H9 (cell line): ENCODE measurements at regions not wholly inside any gene's neighbourhood (a gene's known extent, or its start where the extent isn't known, plus 50 kb on each side); places are given as distances from the start of the nearest gene placed in this dataset.

ENCODE experiments used
- DNase-seq: peaks from one replicate; pipeline ENCODE4 v3.0.0-alpha.2; 2017
- H2AFZ ChIP-seq: one replicate; pipeline ENCODE4 v1.6.1; 2013; ENCODE audit warnings: mild to moderate bottlenecking, low read length, control low read depth, moderate library complexity
- H2AK5ac ChIP-seq: 2 replicates; pipeline ENCODE4 v1.6.1; 2013; ENCODE audit warnings: low read length, control low read depth, mixed read lengths; ENCODE audit not compliant: insufficient read length
- H2BK120ac ChIP-seq: one replicate; pipeline ENCODE4 v1.6.1; 2013; ENCODE audit warnings: low read depth, mild to moderate bottlenecking, low read length, control low read depth, inconsistent platforms; ENCODE audit not compliant: poor library complexity, severe bottlenecking
- H2BK12ac ChIP-seq: 2 replicates; pipeline ENCODE4 v1.6.1; 2013; ENCODE audit warnings: low read length, control low read depth, mixed read lengths, low read depth; ENCODE audit not compliant: insufficient read length
- H2BK15ac ChIP-seq: 2 replicates; pipeline ENCODE4 v1.6.1; 2013; ENCODE audit warnings: low read depth, low read length, control low read depth
- H2BK20ac ChIP-seq: one replicate; pipeline ENCODE4 v1.6.1; 2013; ENCODE audit warnings: low read depth, mild to moderate bottlenecking, low read length, control low read depth, inconsistent platforms; ENCODE audit not compliant: poor library complexity, severe bottlenecking
- H2BK5ac ChIP-seq: 2 replicates; pipeline ENCODE4 v1.6.1; 2013; ENCODE audit warnings: low read length, control low read depth, mixed read lengths; ENCODE audit not compliant: insufficient read length
- H3K14ac ChIP-seq: 2 replicates; pipeline ENCODE4 v1.6.1; 2013; ENCODE audit warnings: low read length, control low read depth; ENCODE audit not compliant: insufficient read depth
- H3K18ac ChIP-seq: 2 replicates; pipeline ENCODE4 v1.6.1; 2013; ENCODE audit warnings: low read depth, mild to moderate bottlenecking, mixed read lengths, low read length, control low read depth; ENCODE audit not compliant: insufficient read length
- H3K23ac ChIP-seq: 2 replicates; pipeline ENCODE4 v1.6.1; 2013; ENCODE audit warnings: low read length, control low read depth, mixed read lengths, low read depth; ENCODE audit not compliant: insufficient read length
- H3K23me2 ChIP-seq: 2 replicates; pipeline ENCODE4 v1.6.1; 2013; ENCODE audit warnings: low read depth, mild to moderate bottlenecking, mixed read lengths, low read length, control low read depth; ENCODE audit not compliant: insufficient read length, poor library complexity, severe bottlenecking
- H3K27ac ChIP-seq: 2 replicates; pipeline ENCODE4 v1.5.1; 2013; ENCODE audit warnings: low read length, control low read depth, mixed read lengths, low read depth; ENCODE audit not compliant: insufficient read length
- H3K27me3 ChIP-seq: 2 replicates; pipeline ENCODE4 v1.6.1; 2013; ENCODE audit warnings: low read length, control low read depth, inconsistent platforms; ENCODE audit not compliant: insufficient read depth
- H3K4ac ChIP-seq: 2 replicates; pipeline ENCODE4 v1.6.1; 2013; ENCODE audit warnings: low read depth, mild to moderate bottlenecking, control low read depth, inconsistent platforms, low read length, moderate library complexity
- H3K4me1 ChIP-seq: 2 replicates; pipeline ENCODE4 v1.6.1; 2013; ENCODE audit warnings: low read length, control low read depth, inconsistent platforms; ENCODE audit not compliant: insufficient read depth
- H3K4me2 ChIP-seq: 2 replicates; pipeline ENCODE4 v1.6.1; 2013; ENCODE audit warnings: low read length, control low read depth, mixed read lengths; ENCODE audit not compliant: insufficient read length, insufficient read depth
- H3K56ac ChIP-seq: 2 replicates; pipeline ENCODE4 v1.6.1; 2013; ENCODE audit warnings: low read depth, mild to moderate bottlenecking, mixed read lengths, low read length, control low read depth; ENCODE audit not compliant: insufficient read length
- H3K79me1 ChIP-seq: 2 replicates; pipeline ENCODE4 v1.6.1; 2013; ENCODE audit warnings: low read depth, mild to moderate bottlenecking, moderate library complexity, low read length, control low read depth, inconsistent platforms; ENCODE audit not compliant: insufficient read depth, poor library complexity, severe bottlenecking
- H3K79me2 ChIP-seq: 2 replicates; pipeline ENCODE4 v1.6.1; 2013; ENCODE audit warnings: low read length, control low read depth, inconsistent platforms; ENCODE audit not compliant: insufficient read depth
- H3K9ac ChIP-seq: 2 replicates; pipeline ENCODE4 v1.6.1; 2013; ENCODE audit warnings: low read length, control low read depth, mixed read lengths; ENCODE audit not compliant: insufficient read length; ENCODE audit errors: extremely low read depth
- H3K9me3 ChIP-seq: one replicate; pipeline ENCODE4 v1.6.1; 2013; ENCODE audit warnings: low read depth, low read length, inconsistent platforms; ENCODE audit not compliant: control insufficient read depth
- H3T11ph ChIP-seq: one replicate; pipeline ENCODE4 v1.6.1; 2013; ENCODE audit warnings: mild to moderate bottlenecking, low read length, control low read depth, inconsistent platforms
- H4K20me1 ChIP-seq: one replicate; pipeline ENCODE4 v1.6.1; 2013; ENCODE audit not compliant: control insufficient read depth, insufficient read length, insufficient read depth
- H4K5ac ChIP-seq: 2 replicates; pipeline ENCODE4 v1.6.1; 2013; ENCODE audit warnings: low read depth, mild to moderate bottlenecking, mixed read lengths, low read length, control low read depth; ENCODE audit not compliant: insufficient read length
- H4K8ac ChIP-seq: replicated peaks from 2 replicates; pipeline ENCODE4 v1.6.1; 2013; ENCODE audit warnings: low read length, control low read depth, mixed read lengths, low read depth; ENCODE audit not compliant: insufficient read length
- H4K91ac ChIP-seq: 2 replicates; pipeline ENCODE4 v1.6.1; 2013; ENCODE audit warnings: low read depth, mild to moderate bottlenecking, moderate library complexity, mixed read lengths, low read length, control low read depth; ENCODE audit not compliant: insufficient read length
- H3K27ac Mint-ChIP-seq, 3 experiments: 2 replicates in 2 of 3; 3 replicates in 1 of 3; pipeline ENCODE4 v1.8.0; 2020 to 2021; ENCODE audit warnings: mixed read lengths in 3 of 3, mild to moderate bottlenecking in 1 of 3, moderate library complexity in 1 of 3
- H3K27me3 Mint-ChIP-seq: 2 replicates; pipeline ENCODE4 v1.8.0; 2021; ENCODE audit warnings: low read depth, mild to moderate bottlenecking, moderate library complexity, mixed read lengths
- H3K36me3 Mint-ChIP-seq, 3 experiments: 2 replicates in 2 of 3; 3 replicates in 1 of 3; pipeline ENCODE4 v1.8.0; 2020 to 2021; ENCODE audit warnings: low read depth in 3 of 3, mixed read lengths in 3 of 3; ENCODE audit not compliant: insufficient read depth in 1 of 3
- H3K4me1 Mint-ChIP-seq, 2 experiments: 2 replicates each; pipeline ENCODE4 v1.8.0; 2020; ENCODE audit warnings: mixed read lengths in 2 of 2
- H3K4me3 Mint-ChIP-seq, 2 experiments: 2 replicates in 1 of 2; 3 replicates in 1 of 2; pipeline ENCODE4 v1.8.0; 2020 to 2021; ENCODE audit warnings: mild to moderate bottlenecking in 2 of 2, mixed read lengths in 2 of 2, moderate library complexity in 1 of 2
- H3K9me3 Mint-ChIP-seq, 2 experiments: 2 replicates in 1 of 2; 3 replicates in 1 of 2; pipeline ENCODE4 v1.8.0; 2020; ENCODE audit warnings: mild to moderate bottlenecking in 2 of 2, mixed read lengths in 2 of 2, moderate library complexity in 1 of 2
- CTCF ChIP-seq: fragments of 200-600 bp; sonication (generic); conservative IDR thresholded peaks from 3 replicates; pipeline ENCODE4 v1.8.0; 2021; ENCODE audit warnings: antibody characterized with exemption, mild to moderate bottlenecking
- WGBS: extraction: QIAGEN DNeasy Blood & Tissue Kit; methylation state at CpG from one replicate; pipeline ENCODE4 v1.1.7; 2013; ENCODE audit warnings: missing lambda C conversion rate, low lambda C conversion rate, mixed read lengths; ENCODE audit not compliant: insufficient read length; ENCODE audit errors: extremely low coverage; 5-methylcytosine and 5-hydroxymethylcytosine counted together

- no peak overlapping the region for H2AK5ac ChIP-seq
- no peak overlapping the region for H3T11ph ChIP-seq
- no peaks in the 10 kb centered on the region for H3K79me2 ChIP-seq
- no peaks in the 10 kb centered on the region for H3K9me3 ChIP-seq
- no peak overlapping the region for H2AFZ ChIP-seq
- no peak overlapping the region for H2BK120ac ChIP-seq
- no peak for TF ChIP-seq CTCF
- no peaks in the 10 kb centered on the region for H3K27me3 ChIP-seq
- Mint-ChIP-seq H3K27ac (no peak overlapping the region), H3K27me3 (no peaks in the 10 kb centered on the region; the same call in none of the 2 replicates), H3K36me3 (peaks cover 0 to 6% (median 0%) of the 10 kb centered on the region in 3 experiments; a peak in 1 of 7 replicates), H3K9me3 (peaks cover 0 to 2% of the 10 kb centered on the region in 2 experiments; a peak in 3 of 5 replicates), H3K4me1 (peaks cover 9% of the 10 kb centered on the region in 2 experiments), H3K4me3 (no peak overlapping the region)
- H2BK12ac ChIP-seq, result no peak overlapping the region
- peaks cover 4% of the 10 kb centered on the region; the same call in 1 of the 2 replicates for H3K4me1 ChIP-seq
- no peak overlapping the region for H2BK5ac ChIP-seq
- H3K14ac ChIP-seq, result no peak overlapping the region
- no peak for DNase-seq
- H3K4me2 ChIP-seq, result no peak overlapping the region
- no peaks in the 10 kb centered on the region for H4K20me1 ChIP-seq
- H3K4ac ChIP-seq, result no peak overlapping the region
- no peak overlapping the region for H4K5ac ChIP-seq
- H3K9ac ChIP-seq, result no peak overlapping the region
- no peak overlapping the region for H4K8ac ChIP-seq
- H2BK15ac ChIP-seq, result no peak overlapping the region
- no CpG with 5 or more reads among the region's 4 CpGs for WGBS
- H4K91ac ChIP-seq, result no peak overlapping the region
- no peak overlapping the region for H2BK20ac ChIP-seq
- no peak overlapping the region for H3K23ac ChIP-seq
- no peaks in the 10 kb centered on the region for H3K23me2 ChIP-seq
- H3K27ac ChIP-seq, result no peak overlapping the region
- no peak overlapping the region for H3K56ac ChIP-seq
- H3K18ac ChIP-seq, result no peak overlapping the region
- no peaks in the 10 kb centered on the region for H3K79me1 ChIP-seq
Observed at GRCh38 chr19:31759359-31759758, 410.1 kb upstream of the TSHZ3 start.
